Spleen (tissue), 7 donors: ENCODE measurements at regions not wholly inside any gene's neighbourhood (a gene's known extent, or its start where the extent isn't known, plus 50 kb on each side); places are given as distances from the start of the nearest gene placed in this dataset.

ENCODE experiments used
- POLR2A ChIP-seq, 3 donors: fragments of 450-650 bp; IDR thresholded peaks; one replicate each; pipeline ENCODE4 v1.5.1; 2017; ENCODE audit warnings: antibody characterized with exemption in 3 of 3, mild to moderate bottlenecking in 1 of 3
- POLR2AphosphoS5 ChIP-seq, 3 donors: sonication (generic); formaldehyde crosslinking; IDR thresholded peaks; one replicate each; pipeline ENCODE4 v1.5.1; 2017; ENCODE audit warnings: antibody characterized with exemption in 3 of 3
- TF ChIP-seq, protein P1 (sequence below), 11 experiments: fragments of 200-600 bp in 7 of 11; fragments of 450-650 bp in 4 of 11; sonication (generic) in 4 of 11; IDR thresholded peaks in 8 of 11; conservative IDR thresholded peaks in 3 of 11; 1 replicate in 7 of 11; 2 replicates in 4 of 11; pipeline versions ENCODE4 v1.4.0 to v1.8.0; 2016 to 2021; ENCODE audit warnings: antibody characterized with exemption in 11 of 11, inconsistent platforms in 4 of 11, mild to moderate bottlenecking in 1 of 11
- donor health status: DM: no; HTN: no; CAD: no; lungs with moderate emphysema.
- donor health status: DM: no; HTN: no; CAD: no.
- donor health status: DM: no; HTN: no; CAD: no.

DNA sequence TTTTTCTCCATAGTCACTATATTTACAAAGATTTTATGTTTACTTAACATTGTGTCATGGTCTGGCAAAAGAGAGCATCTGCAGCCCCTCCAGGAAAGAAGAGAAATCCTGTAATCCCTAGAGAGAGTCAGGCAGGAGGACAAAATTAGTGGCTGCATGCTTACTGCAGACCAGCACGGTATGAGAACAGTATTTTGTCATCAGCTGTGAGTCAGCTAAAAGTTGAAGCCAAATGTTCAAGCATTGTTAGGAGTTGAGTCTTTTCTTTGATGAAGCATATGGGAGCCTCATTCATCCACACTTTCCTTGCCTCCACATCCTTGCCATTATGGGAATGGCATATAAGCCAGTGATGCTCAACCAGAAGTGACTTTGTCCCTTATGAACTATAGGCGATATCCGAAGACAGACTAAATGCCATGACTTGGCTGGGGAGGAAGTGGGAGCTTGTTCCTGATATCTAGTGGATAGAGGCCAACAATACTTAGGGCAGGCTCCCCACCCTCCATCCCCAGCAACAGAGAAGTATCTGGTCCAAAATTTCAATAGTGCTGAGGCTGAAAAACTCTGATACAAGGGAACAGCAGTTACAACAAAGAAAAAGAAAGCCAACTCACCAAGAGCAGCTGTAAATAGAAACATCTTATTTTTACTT is 112.0 kb upstream of the OR5AK2 start:
- TF ChIP-seq, protein P1, sequence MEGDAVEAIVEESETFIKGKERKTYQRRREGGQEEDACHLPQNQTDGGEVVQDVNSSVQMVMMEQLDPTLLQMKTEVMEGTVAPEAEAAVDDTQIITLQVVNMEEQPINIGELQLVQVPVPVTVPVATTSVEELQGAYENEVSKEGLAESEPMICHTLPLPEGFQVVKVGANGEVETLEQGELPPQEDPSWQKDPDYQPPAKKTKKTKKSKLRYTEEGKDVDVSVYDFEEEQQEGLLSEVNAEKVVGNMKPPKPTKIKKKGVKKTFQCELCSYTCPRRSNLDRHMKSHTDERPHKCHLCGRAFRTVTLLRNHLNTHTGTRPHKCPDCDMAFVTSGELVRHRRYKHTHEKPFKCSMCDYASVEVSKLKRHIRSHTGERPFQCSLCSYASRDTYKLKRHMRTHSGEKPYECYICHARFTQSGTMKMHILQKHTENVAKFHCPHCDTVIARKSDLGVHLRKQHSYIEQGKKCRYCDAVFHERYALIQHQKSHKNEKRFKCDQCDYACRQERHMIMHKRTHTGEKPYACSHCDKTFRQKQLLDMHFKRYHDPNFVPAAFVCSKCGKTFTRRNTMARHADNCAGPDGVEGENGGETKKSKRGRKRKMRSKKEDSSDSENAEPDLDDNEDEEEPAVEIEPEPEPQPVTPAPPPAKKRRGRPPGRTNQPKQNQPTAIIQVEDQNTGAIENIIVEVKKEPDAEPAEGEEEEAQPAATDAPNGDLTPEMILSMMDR (IDR thresholded peaks at IDR 0.05 in 8 of 11, conservative IDR thresholded peaks at IDR 0.05 in 3 of 11) = no peak
- TF ChIP-seq POLR2AphosphoS5 (IDR thresholded peaks at IDR 0.05) (no peak), POLR2A (IDR thresholded peaks at IDR 0.05) (no peak)
